GM12878 (cell line): ENCODE measurements at regions not wholly inside any gene's neighbourhood (a gene's known extent, or its start where the extent isn't known, plus 50 kb on each side); places are given as distances from the start of the nearest gene placed in this dataset.

ENCODE experiments used
- BACH1 ChIP-seq: fragments of 450-650 bp; IDR thresholded peaks from 2 replicates; pipeline ENCODE4 v1.6.1; 2017; ENCODE audit warnings: mild to moderate bottlenecking, borderline replicate concordance
- FOXM1 ChIP-seq: IDR thresholded peaks from 2 replicates; pipeline ENCODE4 v1.6.1; 2012; ENCODE audit warnings: low read depth, mild to moderate bottlenecking, inconsistent platforms, low read length, moderate library complexity
- HDAC6 ChIP-seq: fragments of 200-600 bp; sonication (generic); IDR thresholded peaks from one replicate; pipeline ENCODE4 v1.8.0; 2017; ENCODE audit warnings: antibody characterized with exemption; ENCODE audit not compliant: unreplicated experiment
- POLR2A ChIP-seq: IDR thresholded peaks from 2 replicates; pipeline ENCODE4 v1.6.1; 2011; ENCODE audit warnings: low read depth, mild to moderate bottlenecking, low read length
- RCOR1 ChIP-seq: conservative IDR thresholded peaks from 2 replicates; pipeline ENCODE4 v1.6.1; 2012; ENCODE audit warnings: low read depth, low read length, improper control_type of control experiment
- SIN3A ChIP-seq: IDR thresholded peaks from 2 replicates; pipeline ENCODE4 v1.6.1; 2012; ENCODE audit warnings: low read depth, low read length, improper control_type of control experiment
- YY1 ChIP-seq: IDR thresholded peaks from 2 replicates; pipeline ENCODE4 v1.6.1; 2011; ENCODE audit warnings: low read depth, mild to moderate bottlenecking, low read length
- TF ChIP-seq, protein P1 (sequence below): IDR thresholded peaks from 2 replicates; pipeline ENCODE4 v1.6.1; 2012; ENCODE audit warnings: low read depth, low read length, improper control_type of control experiment
- TF ChIP-seq, protein P2 (sequence below), 3 experiments: IDR thresholded peaks in 2 of 3; conservative IDR thresholded peaks in 1 of 3; 2 replicates each; pipeline ENCODE4 v1.5.1; 2011; ENCODE audit warnings: low read depth in 3 of 3, low read length in 3 of 3, mild to moderate bottlenecking in 3 of 3, control low read depth in 2 of 3, moderate library complexity in 2 of 3, inconsistent platforms in 1 of 3, mixed read lengths in 1 of 3; ENCODE audit not compliant: control insufficient read depth in 2 of 3, insufficient read depth in 1 of 3; ENCODE audit errors: extremely low read depth in 1 of 3

DNA sequence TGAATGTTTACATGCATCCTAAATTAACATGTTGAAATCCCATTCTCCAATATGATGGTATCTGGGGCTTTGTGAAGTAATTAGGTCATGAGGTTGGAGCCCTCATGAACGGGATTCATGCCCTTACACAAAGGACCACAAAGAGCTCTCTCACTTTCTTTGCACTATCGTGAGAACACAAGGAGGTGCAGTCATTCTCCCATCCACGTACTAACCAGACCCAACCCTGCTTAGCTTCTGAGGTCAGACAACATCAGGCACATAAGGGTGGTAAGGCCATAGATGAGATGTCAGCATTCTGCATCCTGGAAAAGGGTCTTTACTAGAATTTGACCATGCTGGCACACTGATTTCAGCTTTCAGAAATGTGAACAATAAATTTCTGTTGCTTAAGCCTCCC is 1211.9 kb upstream of the MIR17HG start:
- no peak for TF ChIP-seq FOXM1
- TF ChIP-seq YY1, result no peak
- no peak for TF ChIP-seq POLR2A
- no peak for TF ChIP-seq BACH1
- TF ChIP-seq SIN3A, result no peak
- TF ChIP-seq HDAC6, result no peak
- TF ChIP-seq, protein P1, sequence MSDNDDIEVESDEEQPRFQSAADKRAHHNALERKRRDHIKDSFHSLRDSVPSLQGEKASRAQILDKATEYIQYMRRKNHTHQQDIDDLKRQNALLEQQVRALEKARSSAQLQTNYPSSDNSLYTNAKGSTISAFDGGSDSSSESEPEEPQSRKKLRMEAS, result no peak
- TF ChIP-seq, protein P2, sequence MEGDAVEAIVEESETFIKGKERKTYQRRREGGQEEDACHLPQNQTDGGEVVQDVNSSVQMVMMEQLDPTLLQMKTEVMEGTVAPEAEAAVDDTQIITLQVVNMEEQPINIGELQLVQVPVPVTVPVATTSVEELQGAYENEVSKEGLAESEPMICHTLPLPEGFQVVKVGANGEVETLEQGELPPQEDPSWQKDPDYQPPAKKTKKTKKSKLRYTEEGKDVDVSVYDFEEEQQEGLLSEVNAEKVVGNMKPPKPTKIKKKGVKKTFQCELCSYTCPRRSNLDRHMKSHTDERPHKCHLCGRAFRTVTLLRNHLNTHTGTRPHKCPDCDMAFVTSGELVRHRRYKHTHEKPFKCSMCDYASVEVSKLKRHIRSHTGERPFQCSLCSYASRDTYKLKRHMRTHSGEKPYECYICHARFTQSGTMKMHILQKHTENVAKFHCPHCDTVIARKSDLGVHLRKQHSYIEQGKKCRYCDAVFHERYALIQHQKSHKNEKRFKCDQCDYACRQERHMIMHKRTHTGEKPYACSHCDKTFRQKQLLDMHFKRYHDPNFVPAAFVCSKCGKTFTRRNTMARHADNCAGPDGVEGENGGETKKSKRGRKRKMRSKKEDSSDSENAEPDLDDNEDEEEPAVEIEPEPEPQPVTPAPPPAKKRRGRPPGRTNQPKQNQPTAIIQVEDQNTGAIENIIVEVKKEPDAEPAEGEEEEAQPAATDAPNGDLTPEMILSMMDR (IDR thresholded peaks at IDR 0.05 in 2 of 3, conservative IDR thresholded peaks at IDR 0.05 in 1 of 3; ENCODE audit: control insufficient read depth in 2 of 3, extremely low read depth in 1 of 3, insufficient read depth in 1 of 3, low read depth in 3 of 3, low read length in 3 of 3), result no peak
- no peak for TF ChIP-seq RCOR1
